GM13976 (cell line): ENCODE measurements at regions not wholly inside any gene's neighbourhood (a gene's known extent, or its start where the extent isn't known, plus 50 kb on each side); places are given as distances from the start of the nearest gene placed in this dataset.
"Not testable (repeated sequence)": the region's sequence is repeated elsewhere in the genome, so short reads cannot be mapped to it uniquely, and the experiment has no call there.

Experiments
- DNase-seq: peaks from one replicate; pipeline ENCODE4 v3.0.0; 2012; ENCODE audit warnings: low spot score
- in situ Hi-C: fragments of 300-500 bp; cut with MboI; formaldehyde crosslinking; loops from one replicate; pipeline ENCODE4 v1.12.0; 2022; ENCODE audit warnings: low sequenced_read_pairs, mixed read lengths, inconsistent platforms; ENCODE audit not compliant: unreplicated experiment
- TF ChIP-seq, protein P1 (sequence below): IDR thresholded peaks from 2 replicates; pipeline ENCODE4 v1.5.1; 2012; ENCODE audit warnings: borderline replicate concordance, mild to moderate bottlenecking; ENCODE audit not compliant: insufficient read depth; ENCODE audit errors: extremely low read depth, missing control alignments, control extremely low read depth

GRCh38 chr2:185402474-185402873, 336.1 kb upstream of the FSIP2 start:
- no peak for DNase-seq
- in situ Hi-C loops = no loop called here
- TF ChIP-seq, protein P1, sequence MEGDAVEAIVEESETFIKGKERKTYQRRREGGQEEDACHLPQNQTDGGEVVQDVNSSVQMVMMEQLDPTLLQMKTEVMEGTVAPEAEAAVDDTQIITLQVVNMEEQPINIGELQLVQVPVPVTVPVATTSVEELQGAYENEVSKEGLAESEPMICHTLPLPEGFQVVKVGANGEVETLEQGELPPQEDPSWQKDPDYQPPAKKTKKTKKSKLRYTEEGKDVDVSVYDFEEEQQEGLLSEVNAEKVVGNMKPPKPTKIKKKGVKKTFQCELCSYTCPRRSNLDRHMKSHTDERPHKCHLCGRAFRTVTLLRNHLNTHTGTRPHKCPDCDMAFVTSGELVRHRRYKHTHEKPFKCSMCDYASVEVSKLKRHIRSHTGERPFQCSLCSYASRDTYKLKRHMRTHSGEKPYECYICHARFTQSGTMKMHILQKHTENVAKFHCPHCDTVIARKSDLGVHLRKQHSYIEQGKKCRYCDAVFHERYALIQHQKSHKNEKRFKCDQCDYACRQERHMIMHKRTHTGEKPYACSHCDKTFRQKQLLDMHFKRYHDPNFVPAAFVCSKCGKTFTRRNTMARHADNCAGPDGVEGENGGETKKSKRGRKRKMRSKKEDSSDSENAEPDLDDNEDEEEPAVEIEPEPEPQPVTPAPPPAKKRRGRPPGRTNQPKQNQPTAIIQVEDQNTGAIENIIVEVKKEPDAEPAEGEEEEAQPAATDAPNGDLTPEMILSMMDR = no peak

GRCh38 chr2:185404578-185404977, 334.0 kb upstream of the FSIP2 start:
- in situ Hi-C loops = no loop called here
- no peak for DNase-seq
- TF ChIP-seq, protein P1 = no peak

- DNase-seq = no peak
- in situ Hi-C loops = no loop called here
- TF ChIP-seq, protein P1 = no peak
Measured at GRCh38 chr2:185417111-185417510, 321.5 kb upstream of the FSIP2 start.

- in situ Hi-C loops = no loop called here
- no peak for DNase-seq
- TF ChIP-seq, protein P1 = no peak
Measured at GRCh38 chr2:185417688-185418087, 320.9 kb upstream of the FSIP2 start.

DNA sequence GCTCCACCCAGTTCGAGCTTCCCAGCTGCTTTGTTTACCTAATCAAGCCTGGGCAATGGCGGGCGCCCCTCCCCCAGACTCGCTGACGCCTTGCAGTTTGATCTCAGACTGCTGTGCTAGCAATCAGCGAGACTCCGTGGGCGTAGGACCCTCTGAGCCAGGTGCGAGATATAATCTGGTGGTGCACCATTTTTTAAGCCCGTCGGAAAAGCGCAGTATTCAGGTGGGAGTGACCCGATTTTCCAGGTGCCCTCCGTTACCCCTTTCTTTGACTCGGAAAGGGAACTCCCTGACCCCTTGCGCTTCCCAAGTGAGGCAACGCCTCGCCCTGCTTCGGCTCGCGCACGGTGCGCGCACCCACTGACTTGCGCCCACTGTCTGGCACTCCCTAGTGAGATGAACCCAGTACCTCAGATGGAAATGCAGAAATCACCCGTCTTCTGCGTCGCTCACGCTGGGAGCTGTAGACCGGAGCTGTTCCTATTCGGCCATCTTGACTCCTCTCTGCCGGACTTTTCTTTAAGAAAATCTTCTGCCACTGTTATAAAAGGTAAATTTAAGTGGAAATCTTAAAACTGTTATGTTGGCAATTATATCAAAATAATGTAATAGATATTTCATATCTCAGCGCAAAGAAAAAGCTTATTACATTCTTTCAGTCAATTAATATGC, 313.5 kb upstream of the FSIP2 start:
- in situ Hi-C loops, DNase-seq: not testable (repeated sequence)

DNA sequence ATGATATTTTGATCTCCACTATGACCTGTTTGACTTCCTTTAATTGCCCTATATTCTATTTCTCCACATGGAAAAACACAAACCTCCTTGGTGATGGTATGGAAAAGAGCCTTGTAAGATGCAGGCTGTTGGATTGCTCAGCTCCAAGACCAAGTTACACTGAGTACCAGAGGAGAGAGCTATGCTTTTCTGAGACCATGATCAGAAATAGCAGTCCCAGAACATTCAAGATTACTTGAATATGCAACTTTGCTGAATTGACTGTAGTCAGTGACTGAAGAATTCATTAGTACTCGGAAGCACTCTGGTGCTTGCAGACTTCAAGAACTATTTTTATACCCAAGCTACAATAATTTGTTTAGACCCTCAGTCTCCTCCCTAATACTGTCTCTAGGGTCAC, 310.6 kb upstream of the FSIP2 start:
- TF ChIP-seq, protein P1 = no peak
- DNase-seq = no peak
- in situ Hi-C loops = no loop called here

- in situ Hi-C loops = no loop called here
- TF ChIP-seq, protein P1 = no peak
- no peak for DNase-seq
Measured at GRCh38 chr2:185433824-185434223, 304.8 kb upstream of the FSIP2 start.
